GM21367 (cell line): ENCODE measurements at regions not wholly inside any gene's neighbourhood (a gene's known extent, or its start where the extent isn't known, plus 50 kb on each side); places are given as distances from the start of the nearest gene placed in this dataset.

Experiments
- ATAC-seq: cut with Tn5 transposase; IDR thresholded peaks from one replicate; pipeline ENCODE4 v1.9.1; 2021; ENCODE audit not compliant: unreplicated experiment

GRCh38 chr5:171676286-171676944, 109.2 kb upstream of the SMIM23 start:
- ATAC-seq, result no peak

- ATAC-seq, result no peak
Observed at GRCh38 chr5:171678646-171679045, 107.0 kb upstream of the SMIM23 start.

- ATAC-seq, result no peak
Observed at GRCh38 chr5:171680485-171680884, 105.1 kb upstream of the SMIM23 start.

- ATAC-seq, result no peak
Observed at GRCh38 chr5:171681061-171681460, 104.6 kb upstream of the SMIM23 start.

- no peak for ATAC-seq
Observed at GRCh38 chr5:171681677-171682076, 103.9 kb upstream of the SMIM23 start.

- ATAC-seq, result no peak
Observed at GRCh38 chr5:171682801-171683200, 102.8 kb upstream of the SMIM23 start.

- ATAC-seq, result no peak
Observed at GRCh38 chr5:171684169-171684568, 101.4 kb upstream of the SMIM23 start.

GRCh38 chr5:171688696-171689495, 96.7 kb upstream of the SMIM23 start:
- ATAC-seq, result no peak

GRCh38 chr5:171689853-171690417, 95.7 kb upstream of the SMIM23 start:
- ATAC-seq, result no peak

- no peak for ATAC-seq
Observed at GRCh38 chr5:171692107-171692506, 93.5 kb upstream of the SMIM23 start.

GRCh38 chr5:171692936-171693335, 92.7 kb upstream of the SMIM23 start:
- ATAC-seq, result no peak

GRCh38 chr5:171693412-171693811, 92.2 kb upstream of the SMIM23 start:
- no peak for ATAC-seq

GRCh38 chr5:171695804-171696203, 89.8 kb upstream of the SMIM23 start:
- ATAC-seq, result no peak

- no peak for ATAC-seq
Observed at GRCh38 chr5:171697221-171698102, 88.2 kb upstream of the SMIM23 start.

- no peak for ATAC-seq
Observed at GRCh38 chr5:171700318-171700912, 85.2 kb upstream of the SMIM23 start.

- ATAC-seq, result no peak
Observed at GRCh38 chr5:171701100-171701541, 84.5 kb upstream of the SMIM23 start.

GRCh38 chr5:171702135-171702770, 83.4 kb upstream of the SMIM23 start:
- no peak for ATAC-seq

GRCh38 chr5:171703146-171703545, 82.5 kb upstream of the SMIM23 start:
- no peak for ATAC-seq

GRCh38 chr5:171705036-171705435, 80.6 kb upstream of the SMIM23 start:
- ATAC-seq, result no peak

GRCh38 chr5:171705830-171706468, 79.7 kb upstream of the SMIM23 start:
- no peak for ATAC-seq
